GM19372 (cell line): ENCODE measurements at regions not wholly inside any gene's neighbourhood (a gene's known extent, or its start where the extent isn't known, plus 50 kb on each side); places are given as distances from the start of the nearest gene placed in this dataset.

Source experiments
- ATAC-seq: cut with Tn5 transposase; IDR thresholded peaks from one replicate; pipeline ENCODE4 v1.9.1; 2021; ENCODE audit warnings: mild to moderate bottlenecking, low read depth, moderate library complexity; ENCODE audit not compliant: unreplicated experiment

DNA sequence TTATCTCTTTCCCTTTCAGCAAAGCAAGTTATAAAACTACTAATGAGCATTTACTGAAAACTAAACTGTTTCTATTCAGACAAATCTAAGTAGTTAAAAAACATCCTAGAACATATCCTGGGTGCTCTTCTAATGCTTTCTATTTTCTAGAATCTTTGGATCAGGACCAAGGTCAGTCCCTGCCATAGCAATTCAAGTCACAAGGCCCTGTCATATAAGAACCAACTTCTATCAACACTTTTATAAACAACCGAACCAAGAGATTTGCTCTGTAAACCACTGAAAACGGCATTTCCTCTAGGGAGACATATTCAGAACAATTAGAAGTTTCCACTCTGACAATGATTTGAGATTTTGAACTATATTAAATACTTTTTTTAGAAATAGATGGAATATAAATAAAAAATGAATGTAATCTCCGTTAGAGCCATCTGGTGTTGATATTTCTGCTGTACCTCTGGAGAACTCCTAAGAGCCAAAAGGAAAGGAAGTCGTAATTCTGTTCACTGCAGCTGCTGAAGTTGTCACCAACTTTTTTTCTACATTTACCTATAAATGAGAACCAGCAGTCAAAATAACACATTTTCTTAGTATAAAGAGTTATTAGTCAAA, 51.4 kb upstream of the LGSN start:
- ATAC-seq = no peak

DNA sequence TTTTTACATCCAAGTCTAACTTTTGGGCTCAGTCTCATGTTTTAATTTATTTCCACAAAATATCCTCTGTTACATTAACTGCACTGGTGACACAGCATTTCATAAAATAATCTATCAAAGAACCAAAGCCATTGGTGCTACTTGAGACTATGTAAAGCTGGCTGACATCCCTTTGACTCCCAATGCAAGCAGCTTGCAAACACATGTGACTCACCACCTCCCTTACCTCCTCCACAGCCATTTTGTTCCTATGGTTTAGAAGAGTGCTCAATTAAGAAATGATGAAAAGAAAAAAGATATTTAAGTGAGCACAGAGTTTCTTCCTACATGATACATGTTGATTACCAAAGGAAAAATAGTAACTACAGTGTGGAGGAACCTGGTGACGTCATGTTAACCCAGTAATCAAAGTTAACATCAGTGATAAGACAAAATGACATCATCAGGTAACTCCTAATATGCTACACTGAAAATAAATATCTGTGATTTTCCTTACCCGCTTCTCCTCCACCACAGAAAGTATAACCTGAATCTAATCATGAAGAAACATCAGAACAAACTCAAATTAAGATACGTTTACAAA, 53.3 kb upstream of the LGSN start:
- ATAC-seq = no peak

DNA sequence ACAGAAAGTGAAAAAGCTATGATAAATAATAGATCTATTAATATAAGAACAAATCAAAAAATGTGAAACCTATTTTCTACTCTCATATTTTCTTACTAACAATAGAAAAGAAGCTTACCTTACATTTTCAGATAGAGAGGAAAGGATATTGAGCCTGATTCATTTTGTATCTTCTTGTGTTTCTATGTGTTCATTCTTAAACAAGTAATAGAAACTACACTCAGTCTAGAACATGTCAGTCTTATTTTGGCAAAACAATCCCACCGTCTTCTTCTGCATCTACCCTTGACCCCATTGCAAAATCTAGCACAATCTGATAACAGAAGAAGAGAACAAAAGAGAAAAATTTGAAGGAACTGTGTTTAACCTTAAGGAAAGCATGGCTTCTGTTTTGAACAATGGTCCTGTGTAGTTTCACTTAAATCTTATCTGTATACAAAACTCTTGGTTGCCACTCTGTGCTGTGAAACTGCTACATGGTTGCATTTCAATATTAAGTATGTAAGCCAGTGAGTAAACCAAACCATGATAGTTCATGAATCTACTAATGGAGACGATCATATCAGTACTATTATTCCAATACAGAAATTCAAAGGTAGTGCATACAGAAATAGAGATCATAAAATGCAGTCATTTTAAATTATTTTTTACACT, 69.5 kb upstream of the LGSN start:
- no peak for ATAC-seq

DNA sequence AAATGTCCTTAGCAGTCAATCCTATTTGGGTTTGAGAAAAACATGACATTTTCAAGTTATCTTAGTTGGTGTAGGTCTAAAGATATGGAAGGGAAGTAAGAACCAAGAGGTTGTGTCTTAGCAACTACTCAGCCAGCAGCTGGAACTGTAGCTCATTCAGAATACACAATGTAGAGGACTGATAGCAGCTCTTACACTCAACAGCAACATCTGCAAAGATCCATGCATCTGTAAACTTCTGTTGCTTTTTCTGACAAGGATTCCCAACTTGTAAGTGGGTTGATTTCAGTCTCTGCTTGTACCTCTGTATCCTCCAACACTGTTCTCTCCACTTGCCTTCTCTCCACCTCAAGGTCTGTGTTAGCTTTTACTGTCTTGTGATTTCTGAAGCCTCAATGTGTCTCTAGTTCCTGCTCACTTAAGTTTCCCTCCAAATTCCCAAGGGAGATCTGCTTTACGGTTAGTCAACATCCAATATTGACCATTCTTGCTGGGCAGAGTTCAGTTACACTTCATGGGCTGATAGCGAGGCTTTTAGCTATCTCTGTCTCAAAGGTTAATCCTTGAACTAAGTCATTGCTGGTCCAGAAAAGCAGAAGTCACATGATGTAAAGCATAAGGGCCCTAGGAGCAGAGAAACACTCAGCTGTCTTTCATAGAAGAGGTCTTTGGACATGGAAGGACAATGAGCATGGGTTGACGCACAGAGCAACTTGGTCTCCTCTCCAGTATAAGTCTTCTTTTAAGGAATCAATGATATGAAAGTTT, 71.6 kb upstream of the LGSN start:
- ATAC-seq = no peak

DNA sequence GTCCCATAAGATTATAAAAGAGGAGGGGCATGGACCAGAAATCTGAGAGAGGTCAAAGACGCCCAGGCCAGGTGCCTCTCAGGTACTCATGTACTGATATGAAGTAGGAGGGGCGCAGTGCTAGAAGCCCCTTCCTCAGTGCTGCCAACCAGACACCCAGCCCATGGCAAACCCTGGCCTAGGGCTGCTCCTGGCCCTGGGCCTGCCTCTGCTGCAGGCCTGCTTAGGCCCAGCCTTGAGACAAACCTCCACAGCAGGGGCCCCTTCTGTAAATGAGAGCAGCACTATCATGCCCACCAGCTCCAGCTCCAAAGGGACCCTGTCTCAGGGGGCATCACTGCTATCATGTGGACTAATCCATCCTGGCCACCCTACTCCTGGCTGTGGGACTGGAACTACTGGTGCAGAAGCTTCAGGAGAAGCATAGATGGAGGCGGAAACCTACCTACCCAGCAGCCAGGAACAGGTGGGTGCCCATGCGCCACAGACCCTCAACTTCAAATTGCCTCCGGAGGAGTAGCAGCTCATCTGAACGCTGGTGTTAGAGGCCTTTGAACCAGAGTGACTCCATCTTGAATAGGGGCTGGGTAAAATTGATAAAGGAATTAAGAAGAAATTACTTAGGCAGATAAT, 72.4 kb upstream of the LGSN start:
- ATAC-seq = no peak

DNA sequence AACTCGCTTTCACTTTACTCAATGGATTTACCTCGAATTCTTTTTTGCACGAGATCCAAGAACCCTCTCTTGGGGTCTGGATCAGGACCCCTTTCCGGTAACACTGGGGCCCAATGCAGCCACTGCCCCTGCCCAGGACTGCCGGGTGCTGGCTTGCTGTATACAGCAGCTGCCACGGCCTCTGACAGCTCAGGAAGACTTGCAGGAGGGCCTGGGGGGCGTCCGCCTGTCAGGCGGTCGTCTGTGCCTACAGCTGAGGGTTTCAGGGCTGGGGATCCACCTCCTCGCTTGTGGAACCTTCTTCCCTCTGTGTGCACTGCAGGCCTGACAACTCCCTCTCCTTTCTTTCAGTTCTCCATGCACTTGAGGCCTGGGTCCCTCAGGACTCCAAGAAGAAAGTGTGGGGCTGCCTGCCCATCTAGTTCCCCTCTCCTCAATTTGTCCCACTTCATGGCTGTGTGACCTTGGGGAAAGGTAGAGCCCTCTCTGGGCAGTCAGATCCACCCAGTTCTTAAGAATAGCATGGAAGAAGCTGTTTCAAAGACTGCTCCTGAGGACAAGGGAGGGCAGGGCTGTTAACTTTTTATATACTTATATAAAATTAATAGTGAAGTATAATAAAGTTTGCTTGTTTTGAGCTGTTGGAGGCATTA, 75.0 kb upstream of the LGSN start:
- ATAC-seq = no peak

DNA sequence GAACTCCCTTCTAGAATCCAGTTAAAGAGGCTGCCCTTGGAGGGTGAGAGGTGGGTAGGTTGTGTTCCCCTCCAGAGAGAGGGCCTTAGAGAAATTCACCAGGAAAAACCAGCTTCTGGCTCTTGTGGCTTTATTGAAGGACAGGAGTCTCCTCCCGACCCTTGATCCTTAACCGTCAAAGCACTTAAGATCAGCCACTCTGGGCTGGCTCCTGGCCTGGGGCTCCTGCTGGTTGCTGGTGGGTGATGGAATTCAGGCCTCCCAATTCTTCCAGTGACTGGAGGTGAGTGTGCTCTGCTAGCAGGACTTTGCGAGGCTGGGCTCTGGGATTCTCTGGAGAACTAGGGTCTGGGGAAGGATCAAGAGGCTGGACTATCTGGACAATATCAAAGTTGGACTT, 75.6 kb upstream of the LGSN start:
- ATAC-seq = no peak

DNA sequence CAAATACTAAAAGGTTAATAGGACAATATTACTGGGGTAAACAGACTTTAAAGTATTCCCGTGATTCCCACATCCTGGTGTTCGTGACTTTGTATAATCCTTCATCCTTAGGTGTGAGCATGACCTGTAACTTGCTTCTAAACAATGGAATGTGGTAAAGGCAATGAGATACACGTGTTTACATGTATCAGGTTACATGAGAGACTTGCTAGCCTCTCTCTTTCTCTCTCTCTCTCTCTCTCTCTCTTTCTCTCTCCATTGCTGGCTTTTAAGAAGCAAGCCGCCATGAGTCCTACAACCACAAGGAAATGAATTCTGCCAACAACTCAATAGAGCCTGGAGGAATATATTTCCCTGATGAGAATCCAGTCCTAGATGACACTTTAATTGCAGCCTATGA, 83.9 kb upstream of the LGSN start:
- ATAC-seq = no peak

DNA sequence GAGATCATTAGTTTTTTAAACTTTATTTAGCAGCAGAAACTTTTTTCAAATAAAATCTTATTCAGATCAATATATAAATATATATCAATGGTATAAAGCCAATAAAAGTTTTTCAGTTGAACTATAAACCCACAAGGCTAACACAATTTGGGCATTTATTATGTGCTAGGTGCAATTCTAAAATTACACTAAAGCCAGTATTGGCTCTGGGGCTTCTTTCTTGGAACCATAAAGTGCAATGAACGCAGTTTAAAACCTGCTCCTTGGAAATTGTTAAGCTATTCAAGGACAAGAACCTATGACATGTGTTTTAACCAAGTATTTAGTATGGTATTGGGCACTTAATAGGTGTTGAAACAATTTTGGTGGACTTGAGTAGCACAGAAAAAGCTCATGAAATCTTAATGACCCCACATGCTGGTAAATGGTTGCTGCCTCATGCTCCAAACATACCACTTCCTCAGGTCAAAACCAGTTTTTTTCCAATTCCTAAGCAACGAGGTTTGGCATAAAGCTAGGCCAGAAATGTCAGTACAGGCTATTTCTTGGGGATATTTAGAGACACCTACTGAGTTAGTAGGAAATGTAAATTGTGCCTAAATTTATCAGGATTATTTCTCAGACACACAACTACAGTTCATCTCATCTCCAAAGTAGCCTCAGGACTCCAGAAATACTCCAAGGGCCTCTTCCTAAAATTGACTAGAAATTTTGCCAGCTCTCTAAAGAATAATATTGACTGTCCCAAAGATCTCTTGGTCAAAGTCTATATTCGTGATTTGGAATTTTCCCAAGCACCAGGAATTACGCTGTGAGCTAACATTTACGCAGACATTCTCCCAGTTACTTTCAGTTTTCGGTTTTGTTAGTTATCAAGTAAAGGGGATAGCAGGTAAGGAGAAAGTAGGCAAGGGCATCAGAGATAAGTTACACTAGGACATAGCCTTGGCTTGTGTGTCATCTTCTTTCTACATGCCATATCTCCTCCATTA, 90.9 kb upstream of the LGSN start:
- ATAC-seq = no peak

DNA sequence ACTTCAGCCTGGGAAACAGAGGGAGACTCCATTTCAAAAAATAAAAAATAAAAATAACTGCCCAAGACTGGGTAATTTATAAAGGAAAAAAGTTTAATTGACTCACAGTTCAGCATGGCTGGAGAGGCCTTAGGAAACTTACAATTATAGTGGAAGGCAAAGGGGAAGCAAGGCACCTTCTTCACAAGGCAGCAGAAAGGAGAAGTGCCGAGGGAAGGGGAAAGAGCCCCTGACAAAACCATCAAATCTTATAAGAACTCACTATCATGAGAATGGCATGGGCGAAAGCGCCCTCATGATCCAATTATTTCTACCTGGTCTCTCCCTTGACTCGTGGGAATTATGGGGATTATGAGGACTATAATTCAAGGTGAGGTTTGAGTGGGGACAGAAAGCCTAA, 95.5 kb upstream of the LGSN start:
- no peak for ATAC-seq

DNA sequence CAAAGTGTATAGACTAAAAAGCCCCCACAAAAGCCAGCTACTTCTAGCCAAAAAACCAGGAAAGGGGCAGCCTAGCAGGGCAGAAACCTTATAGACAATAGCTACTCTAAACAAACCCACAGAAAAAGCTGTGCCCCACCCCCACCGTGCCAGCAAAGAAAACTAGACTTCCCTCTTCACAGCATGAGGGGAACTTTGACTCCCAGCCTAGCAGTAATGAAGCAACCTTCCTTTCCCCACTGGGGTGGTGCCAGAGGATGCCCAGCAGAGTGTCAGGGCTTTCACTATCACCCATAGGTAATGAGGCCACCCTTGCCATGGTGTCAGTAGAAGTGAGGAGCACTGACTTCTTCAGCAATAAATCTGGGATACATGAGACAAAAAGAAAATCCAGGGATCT, 99.0 kb upstream of the LGSN start:
- no peak for ATAC-seq

DNA sequence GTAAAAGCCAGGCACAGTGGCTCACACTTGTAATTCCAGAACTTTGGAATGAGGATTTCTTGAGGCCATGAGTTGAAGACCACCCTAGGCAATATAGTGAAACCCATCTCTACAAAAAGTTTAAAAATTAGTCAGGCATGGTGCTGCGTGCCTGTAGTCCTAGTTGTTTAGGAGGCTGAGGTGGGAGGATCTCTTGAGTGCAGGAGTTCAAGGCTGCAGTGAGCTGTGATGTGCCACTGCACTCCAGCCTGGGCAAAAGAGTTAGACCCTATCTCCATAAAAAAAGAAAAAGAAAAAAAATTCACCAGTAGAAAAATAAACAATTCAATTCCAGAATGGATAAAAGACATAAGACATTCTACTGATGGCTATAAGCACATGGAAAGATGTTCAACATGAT, 104.9 kb upstream of the LGSN start:
- no peak for ATAC-seq

DNA sequence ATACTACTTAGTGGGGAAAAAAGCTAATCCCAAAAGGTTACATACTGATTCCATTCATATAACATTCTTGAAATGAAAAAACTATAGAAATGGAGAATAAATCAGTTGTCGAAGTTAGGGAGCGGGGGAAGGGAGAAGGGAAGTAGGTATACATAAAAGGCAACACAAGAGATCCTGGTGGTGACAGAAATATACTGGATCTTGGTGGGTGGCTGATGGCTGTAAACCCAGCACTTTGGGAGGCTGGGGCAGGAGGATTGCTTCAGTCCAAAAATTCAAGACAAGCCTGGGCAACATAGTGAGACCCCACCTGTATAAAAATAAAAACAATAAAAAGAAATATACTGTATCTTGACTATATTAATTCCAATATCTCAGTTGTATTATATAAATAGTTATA, 105.7 kb upstream of the LGSN start:
- ATAC-seq = no peak

DNA sequence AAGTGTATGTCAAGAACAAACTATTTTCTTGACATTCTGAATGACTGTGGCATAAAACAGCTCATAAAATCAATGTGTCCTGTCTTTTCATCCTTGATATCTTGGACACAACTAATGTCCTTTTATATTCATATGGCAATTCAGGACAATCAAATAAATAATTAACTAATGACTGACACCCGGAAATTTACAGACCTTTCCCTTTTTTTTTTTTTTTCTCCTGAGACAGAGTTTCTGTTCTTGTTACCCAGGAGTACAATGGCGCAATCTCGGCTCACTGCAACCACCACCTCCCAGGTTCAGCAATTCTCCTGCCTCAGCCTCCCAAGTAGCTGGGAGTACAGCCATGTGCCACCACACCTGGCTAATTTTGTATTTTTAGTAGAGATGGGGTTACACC, 107.1 kb upstream of the LGSN start:
- no peak for ATAC-seq

DNA sequence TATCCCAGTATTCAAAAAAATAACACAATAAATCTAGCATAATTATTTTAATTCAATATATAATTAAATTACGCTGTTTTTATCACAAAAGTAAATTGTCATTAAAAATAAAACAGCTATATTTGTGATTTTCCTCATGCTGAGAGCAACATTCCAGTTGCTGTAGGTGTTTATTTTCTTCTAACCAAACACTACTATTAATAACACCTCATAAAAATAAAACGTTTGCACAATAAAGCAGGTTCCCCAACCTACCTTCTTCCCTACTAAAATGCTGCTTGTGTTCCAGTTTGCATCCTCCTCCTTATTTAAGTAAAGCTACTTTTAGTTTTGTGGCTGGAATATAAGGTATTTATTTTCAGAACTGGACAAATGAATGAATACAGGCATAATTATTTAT, 108.2 kb upstream of the LGSN start:
- ATAC-seq = no peak

DNA sequence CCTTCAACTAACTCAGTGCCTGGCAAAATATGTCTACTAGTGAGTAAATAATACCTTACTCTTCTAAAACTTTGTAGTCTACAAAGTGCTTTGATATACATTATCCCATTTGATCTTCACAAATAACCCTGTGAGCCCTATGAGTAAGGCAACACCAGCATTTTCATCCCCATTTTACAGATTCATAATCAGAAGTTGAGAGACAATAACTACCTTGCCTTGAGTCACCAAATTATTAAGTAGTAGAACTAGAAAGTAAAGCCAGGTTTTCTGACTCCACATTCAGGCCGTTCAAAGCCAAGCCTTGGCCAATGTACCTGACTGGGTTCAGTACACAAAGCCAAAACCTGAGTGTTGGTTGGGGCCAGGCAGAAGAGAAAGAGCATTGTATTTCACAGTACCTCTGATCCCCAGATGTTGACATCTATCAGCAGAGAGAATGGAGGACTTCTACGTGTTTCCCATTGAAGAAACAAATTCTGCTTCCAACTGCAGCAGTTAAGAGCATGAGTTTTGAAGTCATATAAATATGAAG, 111.3 kb upstream of the LGSN start:
- ATAC-seq = no peak

DNA sequence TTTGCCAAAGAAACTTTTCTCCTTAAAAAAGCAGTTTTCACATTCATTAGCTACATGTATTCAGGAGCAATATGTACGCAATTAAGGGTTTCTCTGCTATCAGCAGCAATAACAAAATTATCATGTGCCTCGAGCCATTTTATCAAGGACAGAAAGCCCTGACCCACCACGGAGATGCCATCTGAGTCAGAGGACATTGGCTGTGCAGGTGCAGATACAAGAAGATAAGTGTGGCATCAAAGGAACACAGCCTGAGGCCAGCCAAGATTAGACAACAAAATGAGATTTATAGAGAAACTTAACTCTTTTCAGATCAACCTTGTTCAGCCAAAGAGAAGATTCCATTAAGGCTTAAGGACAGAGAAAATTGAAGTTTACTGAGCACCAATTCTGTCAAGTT, 115.2 kb upstream of the LGSN start:
- ATAC-seq = no peak

DNA sequence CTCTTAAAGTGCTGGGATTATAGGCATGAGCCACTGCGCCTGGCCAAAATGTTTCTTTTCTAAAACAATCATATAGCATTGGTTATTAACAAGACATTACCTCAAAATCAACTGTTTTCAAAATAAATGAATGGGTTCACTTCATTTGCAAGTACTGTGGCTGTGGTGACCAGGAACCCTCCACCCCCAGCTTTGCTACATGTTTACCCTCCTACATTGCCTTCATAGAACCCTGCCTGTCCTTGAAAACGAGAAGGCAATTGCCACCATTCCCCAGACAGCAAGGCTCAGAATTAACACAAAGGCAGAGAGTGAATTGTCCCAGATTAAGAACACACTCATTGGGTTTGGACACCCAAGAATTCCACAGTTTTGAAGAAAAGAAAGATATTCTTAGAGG, 116.6 kb upstream of the LGSN start:
- no peak for ATAC-seq

DNA sequence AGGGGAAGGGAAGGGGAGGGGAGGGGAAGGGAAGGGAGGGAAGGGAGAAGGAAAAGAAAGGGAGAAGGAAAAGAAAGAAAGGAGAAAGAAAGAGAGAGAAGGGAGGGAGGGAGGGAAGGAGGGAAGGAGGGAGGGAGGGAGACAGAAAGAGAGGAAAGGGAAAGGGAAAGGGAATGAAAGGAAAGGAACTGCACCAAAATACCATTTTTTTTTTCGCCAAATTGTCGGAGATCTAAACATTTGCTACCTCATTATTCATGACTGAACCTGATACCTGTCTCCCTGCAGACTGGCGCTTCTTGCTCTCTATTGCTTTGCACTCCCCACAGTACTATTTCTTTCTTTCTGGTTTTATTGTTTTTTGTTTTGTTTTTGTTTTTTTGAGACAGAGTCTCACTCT, 117.3 kb upstream of the LGSN start:
- ATAC-seq = no peak
